T-helper 1 cell treated with Interleukin-12 subunit alpha and Interleukin-12 subunit beta and Interleukin-4 antibody, amounts not matched to agents 30 μg/mL and 1 μg/mL, for 36 hours (primary cell): ENCODE measurements at regions not wholly inside any gene's neighbourhood (a gene's known extent, or its start where the extent isn't known, plus 50 kb on each side); places are given as distances from the start of the nearest gene placed in this dataset.

Source experiments
- H3K27ac Mint-ChIP-seq: one replicate; pipeline ENCODE4 v1.8.0; 2021; ENCODE audit warnings: mild to moderate bottlenecking, mixed read lengths
- H3K27me3 Mint-ChIP-seq: one replicate; pipeline ENCODE4 v1.8.0; 2021; ENCODE audit warnings: low read depth, mixed read lengths
- H3K36me3 Mint-ChIP-seq: one replicate; pipeline ENCODE4 v1.8.0; 2021; ENCODE audit warnings: low read depth, mixed read lengths
- H3K4me1 Mint-ChIP-seq: one replicate; pipeline ENCODE4 v1.8.0; 2021; ENCODE audit warnings: low read depth, mixed read lengths
- H3K4me3 Mint-ChIP-seq: one replicate; pipeline ENCODE4 v1.8.0; 2021; ENCODE audit warnings: mild to moderate bottlenecking, moderate library complexity, mixed read lengths
- H3K9me3 Mint-ChIP-seq: one replicate; pipeline ENCODE4 v1.8.0; 2021; ENCODE audit warnings: mixed read lengths

GRCh38 chr10:117729156-117729555, 186.6 kb downstream of the EMX2 start:
- no peaks in the 10 kb centered on the region for H3K9me3 Mint-ChIP-seq
- H3K4me3 Mint-ChIP-seq, result no peak overlapping the region
- no peaks in the 10 kb centered on the region for H3K36me3 Mint-ChIP-seq
- no peaks in the 10 kb centered on the region for H3K4me1 Mint-ChIP-seq
- H3K27ac Mint-ChIP-seq, result no peak overlapping the region
- H3K27me3 Mint-ChIP-seq, result peaks cover 45% of the 10 kb centered on the region

- Mint-ChIP-seq H3K4me3 (no peak overlapping the region), H3K27me3 (peaks cover 66% of the 10 kb centered on the region), H3K36me3 (no peaks in the 10 kb centered on the region), H3K27ac (no peak overlapping the region), H3K9me3 (no peaks in the 10 kb centered on the region), H3K4me1 (no peaks in the 10 kb centered on the region)
Measured at GRCh38 chr10:117731121-117731791, 188.7 kb downstream of the EMX2 start.

GRCh38 chr10:117734731-117735405, 192.3 kb downstream of the EMX2 start:
- Mint-ChIP-seq H3K4me1 (no peaks in the 10 kb centered on the region), H3K27ac (no peak overlapping the region), H3K27me3 (peaks cover 61% of the 10 kb centered on the region), H3K9me3 (no peaks in the 10 kb centered on the region), H3K4me3 (no peak overlapping the region), H3K36me3 (no peaks in the 10 kb centered on the region)

GRCh38 chr10:117736655-117737054, 194.1 kb downstream of the EMX2 start:
- Mint-ChIP-seq H3K4me1 (no peaks in the 10 kb centered on the region), H3K27me3 (peaks cover 52% of the 10 kb centered on the region), H3K4me3 (no peak overlapping the region), H3K36me3 (no peaks in the 10 kb centered on the region), H3K9me3 (no peaks in the 10 kb centered on the region), H3K27ac (no peak overlapping the region)

- no peaks in the 10 kb centered on the region for H3K9me3 Mint-ChIP-seq
- H3K27me3 Mint-ChIP-seq, result peaks cover 23% of the 10 kb centered on the region
- H3K36me3 Mint-ChIP-seq, result no peaks in the 10 kb centered on the region
- no peaks in the 10 kb centered on the region for H3K4me1 Mint-ChIP-seq
- no peak overlapping the region for H3K4me3 Mint-ChIP-seq
- H3K27ac Mint-ChIP-seq, result no peak overlapping the region
Measured at GRCh38 chr10:117740088-117740487, 197.5 kb downstream of the EMX2 start.

GRCh38 chr10:117740691-117741222, 198.2 kb downstream of the EMX2 start:
- no peak overlapping the region for H3K27ac Mint-ChIP-seq
- H3K36me3 Mint-ChIP-seq, result no peaks in the 10 kb centered on the region
- peaks cover 17% of the 10 kb centered on the region for H3K27me3 Mint-ChIP-seq
- no peaks in the 10 kb centered on the region for H3K9me3 Mint-ChIP-seq
- H3K4me3 Mint-ChIP-seq, result no peak overlapping the region
- no peaks in the 10 kb centered on the region for H3K4me1 Mint-ChIP-seq

- Mint-ChIP-seq H3K4me3 (no peak overlapping the region), H3K27ac (no peak overlapping the region), H3K36me3 (no peaks in the 10 kb centered on the region), H3K9me3 (no peaks in the 10 kb centered on the region), H3K4me1 (no peaks in the 10 kb centered on the region), H3K27me3 (peaks cover 9% of the 10 kb centered on the region)
Measured at GRCh38 chr10:117741524-117741923, 199.0 kb downstream of the EMX2 start.

GRCh38 chr10:117743509-117743908, 201.0 kb downstream of the EMX2 start:
- Mint-ChIP-seq H3K4me1 (no peaks in the 10 kb centered on the region), H3K4me3 (no peak overlapping the region), H3K36me3 (no peaks in the 10 kb centered on the region), H3K27ac (no peak overlapping the region), H3K9me3 (no peaks in the 10 kb centered on the region), H3K27me3 (peaks cover 4% of the 10 kb centered on the region)

GRCh38 chr10:117745301-117745700, 202.8 kb downstream of the EMX2 start:
- H3K27ac Mint-ChIP-seq, result no peak overlapping the region
- H3K4me1 Mint-ChIP-seq, result no peaks in the 10 kb centered on the region
- H3K27me3 Mint-ChIP-seq, result peaks cover 1% of the 10 kb centered on the region
- H3K4me3 Mint-ChIP-seq, result no peak overlapping the region
- no peaks in the 10 kb centered on the region for H3K36me3 Mint-ChIP-seq
- H3K9me3 Mint-ChIP-seq, result no peaks in the 10 kb centered on the region

- Mint-ChIP-seq H3K9me3 (no peaks in the 10 kb centered on the region), H3K4me3 (no peak overlapping the region), H3K27me3 (no peaks in the 10 kb centered on the region), H3K27ac (no peak overlapping the region), H3K4me1 (no peaks in the 10 kb centered on the region), H3K36me3 (no peaks in the 10 kb centered on the region)
Measured at GRCh38 chr10:117746541-117747448, 204.2 kb downstream of the EMX2 start.

- Mint-ChIP-seq H3K27ac (no peak overlapping the region), H3K4me3 (no peak overlapping the region), H3K9me3 (no peaks in the 10 kb centered on the region), H3K36me3 (no peaks in the 10 kb centered on the region), H3K4me1 (no peaks in the 10 kb centered on the region), H3K27me3 (no peaks in the 10 kb centered on the region)
Measured at GRCh38 chr10:117747636-117748035, 205.1 kb downstream of the EMX2 start.

GRCh38 chr10:117748058-117748457, 205.5 kb downstream of the EMX2 start:
- Mint-ChIP-seq H3K27me3 (no peaks in the 10 kb centered on the region), H3K27ac (no peak overlapping the region), H3K4me1 (no peaks in the 10 kb centered on the region), H3K9me3 (no peaks in the 10 kb centered on the region), H3K4me3 (no peak overlapping the region), H3K36me3 (no peaks in the 10 kb centered on the region)

GRCh38 chr10:117750616-117751015, 208.1 kb downstream of the EMX2 start:
- Mint-ChIP-seq H3K27me3 (no peaks in the 10 kb centered on the region), H3K4me3 (no peak overlapping the region), H3K27ac (no peak overlapping the region), H3K4me1 (no peaks in the 10 kb centered on the region), H3K36me3 (no peaks in the 10 kb centered on the region), H3K9me3 (no peaks in the 10 kb centered on the region)

- H3K27ac Mint-ChIP-seq, result no peak overlapping the region
- no peaks in the 10 kb centered on the region for H3K9me3 Mint-ChIP-seq
- peaks cover 4% of the 10 kb centered on the region for H3K27me3 Mint-ChIP-seq
- no peaks in the 10 kb centered on the region for H3K36me3 Mint-ChIP-seq
- no peak overlapping the region for H3K4me3 Mint-ChIP-seq
- no peaks in the 10 kb centered on the region for H3K4me1 Mint-ChIP-seq
Measured at GRCh38 chr10:117751259-117751658, 208.7 kb downstream of the EMX2 start.
